ENCODE measurements at regions not wholly inside any gene's neighbourhood (a gene's known extent, or its start where the extent isn't known, plus 50 kb on each side); places are given as distances from the start of the nearest gene placed in this dataset.

- TF ChIP-seq CTCF (IDR thresholded peaks at IDR 0.05) = no peak
- no peak for TF ChIP-seq POLR2A (IDR thresholded peaks at IDR 0.05)
- no peak for TF ChIP-seq POLR2AphosphoS5 (IDR thresholded peaks at IDR 0.05; ENCODE audit: insufficient read depth in 1 of 2, low read depth in 1 of 2)
Measured at GRCh38 chr13:90956031-90956430, 391.5 kb upstream of the MIR17HG start.

Data from vagina (tissue), 2 donors.